OCI-LY7 (cell line): ENCODE measurements at regions not wholly inside any gene's neighbourhood (a gene's known extent, or its start where the extent isn't known, plus 50 kb on each side); places are given as distances from the start of the nearest gene placed in this dataset.

Experiments used
- BruUV-seq: library from RNA; stranded (reverse); fragments of 400-500 nt; replicated peaks from 2 replicates; lab custom pipeline; 2021; lab: Mats Ljungman, UMichigan
- CTCF ChIA-PET: fragments of 300-600 bp; sonication (Branson Sonifier 250); formaldehyde crosslinking; loops from one replicate; lab custom pipeline; 2022; ENCODE audit warnings: antibody characterized with exemption; ENCODE audit not compliant: unreplicated experiment; lab: Charles Lee
- POLR2A ChIA-PET: fragments of 300-600 bp; sonication (Branson Sonifier 250); formaldehyde crosslinking; loops from one replicate; lab custom pipeline; 2022; ENCODE audit warnings: antibody characterized with exemption; lab: Charles Lee
- DNase-seq: peaks from one replicate; pipeline ENCODE4 v3.0.0-alpha.2; 2015; ENCODE audit warnings: low spot score
- H2AFZ ChIP-seq: fragments of 200-600 bp; sonication (generic), shearing (Covaris generic); 2 replicates; pipeline ENCODE4 v1.6.1; 2014; ENCODE audit warnings: mild to moderate bottlenecking, antibody characterized with exemption, low read length, moderate library complexity
- H3K27ac ChIP-seq: fragments of 200-600 bp; sonication (generic); 2 replicates; pipeline ENCODE4 v1.5.1; 2014; ENCODE audit warnings: mixed run types, low read depth, mild to moderate bottlenecking, moderate library complexity, low read length, inconsistent platforms; ENCODE audit not compliant: poor library complexity, severe bottlenecking
- H3K36me3 ChIP-seq: fragments of 200-600 bp; sonication (generic); 2 replicates; pipeline ENCODE4 v1.6.1; 2014; ENCODE audit warnings: mild to moderate bottlenecking, antibody characterized with exemption, low read length, moderate library complexity, mixed read lengths; ENCODE audit not compliant: insufficient read depth
- H3K4me1 ChIP-seq: fragments of 200-600 bp; sonication (generic); 2 replicates; pipeline ENCODE4 v1.5.1; 2014; ENCODE audit warnings: mild to moderate bottlenecking, low read length; ENCODE audit not compliant: insufficient read depth, poor library complexity, severe bottlenecking
- H3K4me2 ChIP-seq: fragments of 200-600 bp; sonication (generic); 2 replicates; pipeline ENCODE4 v1.6.1; 2014; ENCODE audit warnings: mild to moderate bottlenecking, low read length
- H3K4me3 ChIP-seq: fragments of 200-600 bp; sonication (generic); 2 replicates; pipeline ENCODE4 v1.5.1; 2014; ENCODE audit warnings: mild to moderate bottlenecking, low read depth, low read length; ENCODE audit not compliant: poor library complexity, severe bottlenecking
- H3K79me2 ChIP-seq: fragments of 200-600 bp; sonication (generic); 2 replicates; pipeline ENCODE4 v1.6.1; 2016; ENCODE audit warnings: low read depth, mild to moderate bottlenecking, low read length, moderate library complexity, mixed read lengths; ENCODE audit not compliant: insufficient read depth
- H3K9me2 ChIP-seq: fragments of 200-600 bp; sonication (generic); 2 replicates; pipeline ENCODE4 v1.6.1; 2016; ENCODE audit warnings: mild to moderate bottlenecking, low read length, mixed read lengths; ENCODE audit not compliant: insufficient read depth
- H3K9me3 ChIP-seq: fragments of 200-600 bp; sonication (generic); 2 replicates; pipeline ENCODE4 v1.6.1; 2014; ENCODE audit warnings: mild to moderate bottlenecking, mixed run types, low read length, mixed read lengths
- H4K20me1 ChIP-seq: fragments of 200-600 bp; sonication (generic); 2 replicates; pipeline ENCODE4 v1.6.1; 2014; ENCODE audit warnings: mild to moderate bottlenecking, antibody characterized with exemption, low read length, moderate library complexity, mixed read lengths; ENCODE audit not compliant: insufficient read depth
- EZH2phosphoT487 ChIP-seq: fragments of 200-600 bp; sonication (generic); IDR thresholded peaks from 2 replicates; pipeline ENCODE4 v1.6.1; 2018; ENCODE audit warnings: low read depth, borderline replicate concordance, mild to moderate bottlenecking, mixed run types, antibody characterized with exemption, low read length, moderate library complexity, mixed read lengths
- intact Hi-C: fragments of 100-400 bp; cut with micrococcal nuclease; formaldehyde crosslinking; loops from one replicate; pipeline ENCODE4 v1.10.0; 2022; ENCODE audit not compliant: unreplicated experiment
- TF ChIP-seq, protein P1 (sequence below): fragments of 200-600 bp; sonication (generic); conservative IDR thresholded peaks from 2 replicates; pipeline ENCODE4 v1.5.1; 2014; ENCODE audit warnings: mild to moderate bottlenecking, antibody characterized with exemption, low read length, moderate library complexity, mixed read lengths

DNA sequence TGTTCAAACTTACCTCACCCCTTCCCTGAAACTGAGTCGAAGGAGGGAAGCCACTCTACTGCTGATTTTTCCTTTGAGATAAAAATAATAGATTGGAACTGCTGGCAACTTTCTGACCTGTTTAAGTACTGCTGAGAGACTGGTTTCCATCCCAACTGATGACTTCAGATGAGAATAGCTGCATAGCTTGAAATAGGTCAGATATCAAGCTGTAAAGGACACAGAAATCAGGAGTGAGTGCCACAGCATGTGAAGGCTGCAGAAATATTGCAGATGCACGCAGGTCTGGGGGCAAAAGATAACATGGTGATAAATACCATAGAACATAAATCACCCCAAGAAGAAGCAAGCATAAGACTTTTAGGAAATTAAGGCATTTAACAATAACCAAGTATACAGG is 923.2 kb downstream of the SH3BGRL start:
- ChIA-PET POLR2A (no interaction called here), CTCF (no interaction called here)
- Histone ChIP-seq H3K27ac (no peak overlapping the region), H3K79me2 (no peaks in the 10 kb centered on the region), H4K20me1 (no peaks in the 10 kb centered on the region), H3K4me2 (no peak overlapping the region), H2AFZ (no peak overlapping the region), H3K9me3 (no peaks in the 10 kb centered on the region), H3K4me1 (no peaks in the 10 kb centered on the region), H3K4me3 (no peak overlapping the region), H3K36me3 (no peaks in the 10 kb centered on the region), H3K9me2 (no peaks in the 10 kb centered on the region)
- intact Hi-C loops, result no loop called here
- TF ChIP-seq, protein P1, sequence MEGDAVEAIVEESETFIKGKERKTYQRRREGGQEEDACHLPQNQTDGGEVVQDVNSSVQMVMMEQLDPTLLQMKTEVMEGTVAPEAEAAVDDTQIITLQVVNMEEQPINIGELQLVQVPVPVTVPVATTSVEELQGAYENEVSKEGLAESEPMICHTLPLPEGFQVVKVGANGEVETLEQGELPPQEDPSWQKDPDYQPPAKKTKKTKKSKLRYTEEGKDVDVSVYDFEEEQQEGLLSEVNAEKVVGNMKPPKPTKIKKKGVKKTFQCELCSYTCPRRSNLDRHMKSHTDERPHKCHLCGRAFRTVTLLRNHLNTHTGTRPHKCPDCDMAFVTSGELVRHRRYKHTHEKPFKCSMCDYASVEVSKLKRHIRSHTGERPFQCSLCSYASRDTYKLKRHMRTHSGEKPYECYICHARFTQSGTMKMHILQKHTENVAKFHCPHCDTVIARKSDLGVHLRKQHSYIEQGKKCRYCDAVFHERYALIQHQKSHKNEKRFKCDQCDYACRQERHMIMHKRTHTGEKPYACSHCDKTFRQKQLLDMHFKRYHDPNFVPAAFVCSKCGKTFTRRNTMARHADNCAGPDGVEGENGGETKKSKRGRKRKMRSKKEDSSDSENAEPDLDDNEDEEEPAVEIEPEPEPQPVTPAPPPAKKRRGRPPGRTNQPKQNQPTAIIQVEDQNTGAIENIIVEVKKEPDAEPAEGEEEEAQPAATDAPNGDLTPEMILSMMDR, result no peak
- no peak for TF ChIP-seq EZH2phosphoT487
- no TSS peak for BruUV-seq
- no peak for DNase-seq

DNA sequence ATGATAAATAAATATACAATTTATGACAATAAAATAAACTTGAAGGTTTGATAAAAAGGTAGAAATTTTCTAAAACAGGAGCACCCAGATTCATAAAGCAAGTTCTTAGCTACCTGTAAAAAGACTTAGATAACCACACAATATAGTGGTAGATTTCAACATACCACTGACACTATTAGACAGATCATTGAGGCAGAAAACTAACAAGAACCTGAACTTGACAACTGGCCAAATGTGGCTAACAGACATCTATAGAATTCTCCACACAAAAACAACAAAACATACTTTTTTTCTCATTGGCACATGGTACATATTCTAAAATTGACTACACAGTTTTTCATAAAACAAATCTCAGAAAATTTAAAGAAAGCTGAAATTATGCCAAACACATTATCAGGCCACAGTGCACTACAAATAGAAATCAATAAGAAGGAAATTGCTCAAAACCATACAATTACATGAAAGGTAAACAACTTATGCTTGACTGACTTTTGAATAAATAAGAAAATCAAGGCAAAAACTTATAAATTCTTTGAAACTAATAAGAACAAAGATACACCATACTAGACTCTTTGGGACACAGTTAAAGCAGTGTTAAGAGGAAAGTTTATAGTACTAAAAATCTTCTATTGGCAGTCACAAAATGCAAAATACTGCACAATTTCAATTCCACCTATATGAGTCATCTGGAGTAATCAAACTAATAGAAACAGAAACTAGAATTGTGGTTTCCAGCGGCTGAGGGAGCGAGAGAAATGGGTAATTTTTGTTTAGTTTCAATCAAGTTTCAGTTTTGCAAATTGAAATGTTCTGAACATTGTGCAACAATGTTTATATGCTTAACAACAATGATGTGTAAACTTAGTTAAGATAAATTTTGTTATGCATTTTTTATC is 925.6 kb downstream of the SH3BGRL start:
- no peaks in the 10 kb centered on the region for H3K79me2 ChIP-seq
- no peak overlapping the region for H3K4me2 ChIP-seq
- no peaks in the 10 kb centered on the region for H3K4me1 ChIP-seq
- no peaks in the 10 kb centered on the region for H3K9me3 ChIP-seq
- H2AFZ ChIP-seq, result no peak overlapping the region
- no peak overlapping the region for H3K4me3 ChIP-seq
- H4K20me1 ChIP-seq, result no peaks in the 10 kb centered on the region
- no peaks in the 10 kb centered on the region for H3K9me2 ChIP-seq
- TF ChIP-seq, protein P1, result no peak
- TF ChIP-seq EZH2phosphoT487, result no peak
- ChIA-PET CTCF (no interaction called here), POLR2A (no interaction called here)
- H3K36me3 ChIP-seq, result no peaks in the 10 kb centered on the region
- DNase-seq, result no peak
- no peak overlapping the region for H3K27ac ChIP-seq
- intact Hi-C loops, result no loop called here
- no TSS peak for BruUV-seq

DNA sequence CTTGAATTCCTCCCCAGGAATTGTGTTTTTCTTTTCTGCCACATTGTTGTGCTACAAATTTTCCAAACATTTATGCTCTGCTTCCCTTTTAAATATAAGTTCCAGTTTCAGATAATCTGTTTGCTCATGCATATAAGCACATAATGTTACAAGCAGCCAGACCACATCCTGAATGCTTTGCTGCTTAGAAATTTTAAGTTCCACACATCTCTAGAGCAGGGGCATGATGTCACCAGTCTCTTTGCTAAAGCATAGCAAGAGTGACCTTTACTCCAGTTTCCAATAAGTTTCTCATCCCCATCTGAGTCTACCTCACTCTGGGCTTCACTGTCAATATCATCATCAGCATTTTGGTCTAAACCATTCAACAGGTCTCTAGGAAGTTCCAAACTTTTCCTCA is 932.5 kb downstream of the SH3BGRL start:
- Histone ChIP-seq H3K79me2 (no peaks in the 10 kb centered on the region), H3K27ac (no peak overlapping the region), H3K4me1 (no peaks in the 10 kb centered on the region), H3K9me3 (no peaks in the 10 kb centered on the region), H3K36me3 (no peaks in the 10 kb centered on the region), H2AFZ (no peak overlapping the region), H3K9me2 (no peaks in the 10 kb centered on the region), H3K4me2 (no peak overlapping the region), H3K4me3 (no peak overlapping the region), H4K20me1 (no peaks in the 10 kb centered on the region)
- DNase-seq, result no peak
- no peak for TF ChIP-seq EZH2phosphoT487
- TF ChIP-seq, protein P1, result no peak
- POLR2A ChIA-PET, result no interaction called here
- CTCF ChIA-PET, result no interaction called here
- BruUV-seq, result no TSS peak
- intact Hi-C loops, result no loop called here
